Activated naive CD4-positive, alpha-beta T cell treated with anti-CD3 and anti-CD28 coated beads for 36 hours (primary cell): ENCODE measurements at regions not wholly inside any gene's neighbourhood (a gene's known extent, or its start where the extent isn't known, plus 50 kb on each side); places are given as distances from the start of the nearest gene placed in this dataset.
A peak's percentile ranks its signal among the peaks of the same experiment; 100 is the strongest.
"Not testable (repeated sequence)": the region's sequence is repeated elsewhere in the genome, so short reads cannot be mapped to it uniquely, and the experiment has no call there.

Experiments used
- CTCF ChIA-PET: fragments of 350-600 bp; sonication (Branson Sonifier 250); formaldehyde crosslinking; loops from one replicate; lab custom pipeline; 2021; ENCODE audit warnings: antibody characterized with exemption; lab: Charles Lee
- DNase-seq: peaks from one replicate; pipeline ENCODE4 v3.0.0-alpha.2; 2020
- H3K27ac Mint-ChIP-seq: one replicate; pipeline ENCODE4 v1.8.0; 2021; ENCODE audit warnings: mild to moderate bottlenecking, mixed read lengths
- H3K27me3 Mint-ChIP-seq: one replicate; pipeline ENCODE4 v1.8.0; 2021; ENCODE audit warnings: low read depth, mixed read lengths
- H3K36me3 Mint-ChIP-seq: one replicate; pipeline ENCODE4 v1.8.0; 2021; ENCODE audit warnings: low read depth, mixed read lengths
- H3K4me1 Mint-ChIP-seq: one replicate; pipeline ENCODE4 v1.8.0; 2021; ENCODE audit warnings: low read depth, mixed read lengths
- H3K4me3 Mint-ChIP-seq: one replicate; pipeline ENCODE4 v1.8.0; 2021; ENCODE audit warnings: mild to moderate bottlenecking, moderate library complexity, mixed read lengths
- H3K9me3 Mint-ChIP-seq: one replicate; pipeline ENCODE4 v1.8.0; 2021; ENCODE audit warnings: mixed read lengths
- intact Hi-C: fragments of 100-400 bp; cut with micrococcal nuclease; formaldehyde crosslinking; loops from one replicate; pipeline ENCODE4 v1.15.1; 2023

DNA sequence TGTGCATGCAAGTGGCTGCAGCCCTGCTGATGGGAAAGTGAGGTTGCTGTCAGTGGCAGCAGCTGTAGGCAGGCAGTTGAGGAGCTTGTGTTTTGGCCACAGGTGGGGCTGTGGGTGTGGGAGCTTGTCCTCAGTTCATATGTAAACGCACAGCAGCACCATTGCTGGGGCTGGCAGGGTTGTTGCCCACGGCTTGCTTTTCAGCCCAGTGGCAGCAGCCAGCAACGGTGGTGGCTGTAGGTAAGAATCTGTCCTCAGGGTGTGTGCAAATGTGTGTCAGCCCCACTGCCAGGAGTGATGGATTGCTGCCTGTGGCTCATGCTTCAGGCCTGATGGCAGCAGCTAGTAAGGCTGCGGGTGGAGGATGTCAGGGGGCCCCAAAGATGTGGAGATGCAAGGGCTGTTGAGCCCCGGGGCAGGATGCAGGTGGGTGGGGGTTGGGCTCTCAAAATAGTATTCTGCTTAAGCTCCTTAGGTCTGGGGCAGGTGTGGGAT lies 141.3 kb upstream of the THUMPD2 start:
- intact Hi-C loops: no loop called here
- no peak overlapping the region for H3K27ac Mint-ChIP-seq
- CTCF ChIA-PET: interaction anchor here (1.5 kb wide), 1 partner anchor 19 kb away, joined by 3 read pairs; no protein-coding TSS in a partner anchor
- no peaks in the 10 kb centered on the region for H3K36me3 Mint-ChIP-seq
- H3K27me3 Mint-ChIP-seq: peaks cover 2% of the 10 kb centered on the region
- peaks cover 6% of the 10 kb centered on the region for H3K4me1 Mint-ChIP-seq
- H3K4me3 Mint-ChIP-seq: peak overlapping the region; percentile 35
- H3K9me3 Mint-ChIP-seq: no peaks in the 10 kb centered on the region
- DNase-seq: peak; percentile 31

DNA sequence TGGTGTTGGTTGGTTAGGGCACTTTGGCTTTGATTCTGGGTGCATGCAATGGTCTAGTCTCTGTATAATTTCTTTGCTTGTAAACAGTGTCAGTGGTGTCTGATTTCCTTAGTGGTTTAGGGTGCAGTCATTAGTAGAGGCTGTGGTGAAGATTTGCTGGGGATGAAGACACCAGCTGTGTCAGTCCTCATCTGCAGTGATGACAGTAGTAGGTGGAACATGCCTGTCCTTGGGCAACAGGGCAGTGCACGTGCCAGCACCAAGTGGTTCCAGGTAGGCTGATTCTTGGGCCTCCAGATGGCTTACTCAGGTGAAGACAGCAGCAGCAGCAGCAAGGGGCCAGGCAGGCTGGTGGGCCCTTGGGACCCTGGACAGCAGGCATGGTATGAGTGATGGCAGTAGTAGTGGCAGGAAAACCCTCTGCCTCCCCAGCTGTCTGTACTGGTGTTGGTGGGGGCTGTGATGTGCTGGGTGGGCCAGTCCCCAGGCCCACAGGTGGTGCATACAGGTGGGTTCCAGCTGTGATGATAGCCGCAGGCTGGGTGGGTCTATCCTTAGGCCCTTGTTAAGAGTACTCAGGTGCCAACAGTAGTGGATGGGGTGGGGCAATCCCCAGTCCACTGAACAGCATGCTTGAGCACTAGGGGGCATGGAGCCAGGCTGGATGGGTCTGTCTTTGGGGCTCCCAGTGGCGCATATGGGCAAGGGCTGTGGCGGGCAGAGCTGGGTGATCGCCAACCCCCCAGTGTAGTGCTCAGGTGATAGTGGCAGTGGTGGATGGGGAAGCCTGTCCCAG lies 140.7 kb upstream of the THUMPD2 start:
- Mint-ChIP-seq H3K27ac (no peak overlapping the region), H3K27me3 (peaks cover 2% of the 10 kb centered on the region), H3K9me3 (no peaks in the 10 kb centered on the region), H3K4me1 (peaks cover 6% of the 10 kb centered on the region), H3K4me3 (peak overlapping the region; percentile 17), H3K36me3 (no peaks in the 10 kb centered on the region)
- DNase-seq: no peak
- CTCF ChIA-PET: interaction anchor here (1.2 to 1.5 kb wide), 2 partner anchors 19 to 33 kb away, joined by 3 to 4 read pairs; no protein-coding TSS in a partner anchor
- intact Hi-C loops: loop anchor here (5.0 to 10.0 kb wide), 3 partner anchors 78 to 1475 kb away; no protein-coding TSS in a partner anchor

DNA sequence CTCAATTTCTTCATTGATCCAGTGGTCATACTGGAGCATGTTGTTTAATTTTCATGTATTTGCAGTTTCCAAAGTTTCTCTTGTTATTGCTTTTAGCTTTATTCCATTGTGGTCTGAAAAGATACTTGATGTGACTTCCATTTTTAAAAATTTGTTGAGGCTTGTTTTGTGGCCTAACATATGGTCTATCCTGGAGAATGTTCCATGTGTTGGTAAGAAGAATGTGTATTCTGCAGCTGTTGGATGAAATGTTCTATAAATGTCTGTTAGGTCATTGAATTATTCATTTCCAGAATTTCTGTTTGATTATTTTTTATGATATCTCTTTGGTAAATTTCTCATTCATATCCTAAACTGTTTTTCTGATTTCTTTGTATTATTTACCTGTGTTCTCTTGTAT lies 139.8 kb upstream of the THUMPD2 start:
- Mint-ChIP-seq H3K27ac (no peak overlapping the region), H3K4me1 (peaks cover 7% of the 10 kb centered on the region), H3K9me3 (no peaks in the 10 kb centered on the region), H3K4me3 (no peak overlapping the region), H3K27me3 (peaks cover 2% of the 10 kb centered on the region), H3K36me3 (no peaks in the 10 kb centered on the region)
- no peak for DNase-seq
- intact Hi-C loops: loop anchor here (5.0 to 10.0 kb wide), 3 partner anchors 78 to 1476 kb away; no protein-coding TSS in a partner anchor
- CTCF ChIA-PET: interaction anchor here (1.2 kb wide), 1 partner anchor 34 kb away, joined by 4 read pairs; no protein-coding TSS in a partner anchor

DNA sequence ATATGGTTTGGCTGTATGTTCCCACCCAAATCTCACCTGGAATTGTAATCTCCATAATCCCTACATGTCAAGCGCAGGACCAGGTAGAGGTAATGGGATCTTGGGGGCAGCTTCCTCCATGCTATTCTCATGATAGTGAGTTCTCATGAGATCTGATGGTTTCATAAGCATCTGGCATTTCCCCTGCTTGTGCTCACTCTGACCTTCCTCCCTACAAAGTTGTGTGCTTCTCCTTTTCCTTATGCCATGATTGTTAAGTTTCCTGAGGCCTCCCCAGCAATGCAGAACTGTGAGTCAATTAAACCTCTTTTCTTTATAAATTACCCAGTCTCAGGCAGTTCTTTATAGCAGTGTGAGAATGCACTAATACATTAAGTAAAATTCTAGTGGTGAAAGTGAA lies 138.3 kb upstream of the THUMPD2 start:
- CTCF ChIA-PET, DNase-seq, H3K36me3 Mint-ChIP-seq, H3K9me3 Mint-ChIP-seq, H3K4me3 Mint-ChIP-seq, H3K27me3 Mint-ChIP-seq, H3K4me1 Mint-ChIP-seq, H3K27ac Mint-ChIP-seq: not testable (repeated sequence)
- intact Hi-C loops: loop anchor here (5.0 to 10.0 kb wide), 3 partner anchors 80 to 1477 kb away; no protein-coding TSS in a partner anchor

DNA sequence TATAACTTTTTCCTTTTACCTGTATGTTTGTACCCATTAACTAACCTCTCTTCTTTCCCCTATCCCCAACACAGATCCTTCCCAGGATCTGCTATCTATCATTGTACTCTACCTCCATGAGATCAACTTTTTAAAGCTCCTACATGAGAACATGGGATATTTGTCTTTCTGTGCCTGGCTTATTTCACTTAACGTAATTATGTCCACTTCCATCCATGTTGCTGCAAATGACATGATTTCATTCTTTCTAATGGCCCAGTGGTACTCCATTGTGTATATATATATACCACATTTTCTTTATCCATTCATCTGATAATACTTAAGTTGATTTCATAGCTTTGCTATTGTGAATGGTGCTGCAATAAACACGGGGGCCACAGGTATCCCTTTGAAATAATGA lies 135.9 kb upstream of the THUMPD2 start:
- no peak for DNase-seq
- Mint-ChIP-seq H3K27ac (no peak overlapping the region), H3K9me3 (no peaks in the 10 kb centered on the region), H3K4me3 (no peak overlapping the region), H3K36me3 (no peaks in the 10 kb centered on the region), H3K4me1 (peaks cover 5% of the 10 kb centered on the region), H3K27me3 (peaks cover 7% of the 10 kb centered on the region)
- CTCF ChIA-PET: interaction anchor here (0.6 to 3.7 kb wide), 4 partner anchors 8 to 1867 kb away, joined by 3 to 27 read pairs (median 8); no protein-coding TSS in a partner anchor
- intact Hi-C loops: loop anchor here (5.0 to 10.0 kb wide), 6 partner anchors 82 to 1480 kb away; partner anchors contain the start of gene SLC8A1

DNA sequence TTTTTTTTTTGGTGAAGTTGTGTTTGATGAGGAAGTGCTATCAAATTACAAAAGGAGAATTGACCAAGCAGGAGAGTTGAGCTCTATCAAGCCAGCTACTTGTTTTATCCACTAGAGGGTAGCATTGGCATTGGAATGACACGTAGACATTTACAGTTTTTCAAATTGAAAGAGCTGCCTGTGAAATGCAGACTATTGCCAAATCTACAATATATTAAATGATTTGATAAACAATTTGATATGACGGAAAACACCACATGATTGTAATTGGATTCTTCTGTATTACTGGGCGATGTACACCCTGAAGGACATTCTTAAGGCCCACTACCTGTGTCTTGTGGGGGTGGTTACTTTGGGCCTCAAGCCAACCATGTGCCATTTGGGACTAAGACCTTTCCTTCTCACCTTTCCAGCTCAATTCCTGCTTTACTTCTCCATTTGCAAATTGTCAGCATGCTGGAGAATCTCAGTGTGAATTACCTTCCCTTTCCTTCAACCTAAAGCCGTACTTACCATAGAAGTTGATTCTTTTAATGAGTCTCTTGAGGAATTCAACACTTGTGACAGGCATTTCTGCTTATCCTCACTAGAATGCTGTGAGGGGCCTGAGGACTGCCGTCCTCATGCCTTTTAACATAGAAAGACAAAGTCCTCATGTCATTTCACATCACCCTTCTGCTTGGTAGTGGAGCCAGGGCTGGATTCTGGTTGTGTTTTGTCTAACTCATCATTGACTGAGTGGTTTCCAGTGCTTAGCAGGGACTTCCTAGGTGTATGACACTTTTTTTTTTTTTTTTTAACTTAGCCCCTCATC lies 134.8 kb upstream of the THUMPD2 start:
- intact Hi-C loops: loop anchor here (1.0 to 10.0 kb wide), 9 partner anchors 221 to 1868 kb away; partner anchors contain the start of gene SLC8A1
- CTCF ChIA-PET: interaction anchor here (0.5 to 3.7 kb wide), 16 partner anchors 9 to 1327 kb away, joined by 3 to 27 read pairs (median 3); no protein-coding TSS in a partner anchor
- Mint-ChIP-seq H3K27me3 (peaks cover 13% of the 10 kb centered on the region), H3K36me3 (no peaks in the 10 kb centered on the region), H3K27ac (peak overlapping the region; percentile 15), H3K4me1 (peaks cover 5% of the 10 kb centered on the region), H3K4me3 (no peak overlapping the region), H3K9me3 (no peaks in the 10 kb centered on the region)
- DNase-seq: no peak

DNA sequence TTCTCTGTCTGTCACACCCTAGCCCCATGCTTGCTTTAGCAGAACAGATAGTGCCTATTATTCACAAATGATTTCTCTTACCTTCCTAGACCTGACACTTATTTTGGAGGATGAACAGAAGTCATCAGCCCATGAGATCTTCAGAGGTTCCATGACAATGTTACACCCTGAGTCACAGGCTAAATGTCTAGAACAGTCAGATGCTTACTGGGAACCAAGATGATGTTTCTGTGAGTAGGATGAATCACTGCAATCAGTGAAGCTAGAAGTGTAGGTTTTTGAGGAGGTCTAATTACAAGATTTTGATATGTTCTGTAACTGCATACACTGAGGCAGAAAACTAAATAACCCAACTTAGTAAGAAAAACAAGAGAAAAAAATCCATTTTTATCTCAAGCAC lies 123.0 kb upstream of the THUMPD2 start:
- Mint-ChIP-seq H3K36me3 (no peaks in the 10 kb centered on the region), H3K9me3 (no peaks in the 10 kb centered on the region), H3K4me1 (no peaks in the 10 kb centered on the region), H3K27ac (no peak overlapping the region), H3K4me3 (no peak overlapping the region), H3K27me3 (peaks cover 19% of the 10 kb centered on the region)
- CTCF ChIA-PET: no interaction called here
- DNase-seq: no peak
- intact Hi-C loops: loop anchor here (2.0 kb wide), 1 partner anchor 389 kb away; no protein-coding TSS in a partner anchor

DNA sequence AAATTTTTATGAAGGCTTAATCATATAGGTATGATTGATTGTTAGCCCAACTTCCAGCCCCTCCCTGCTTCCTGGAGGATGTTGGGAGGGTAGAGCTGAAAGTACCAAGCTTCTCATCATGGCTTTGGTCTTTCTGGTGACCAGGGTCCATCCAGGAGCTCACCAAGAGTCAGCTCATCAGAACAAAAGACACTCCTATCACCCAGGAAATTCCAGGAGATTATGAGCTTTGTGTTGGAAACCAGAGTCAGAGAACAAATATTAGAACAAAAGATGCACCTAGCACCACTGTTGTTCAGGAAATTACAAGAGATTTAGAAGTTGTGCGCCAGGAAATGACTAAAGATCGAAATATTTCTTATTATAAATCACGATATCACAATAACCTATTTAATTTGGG lies 119.9 kb upstream of the THUMPD2 start:
- H3K36me3 Mint-ChIP-seq: no peaks in the 10 kb centered on the region
- CTCF ChIA-PET: interaction anchor here (1.2 kb wide), 1 partner anchor 14 kb away, joined by 4 read pairs; no protein-coding TSS in a partner anchor
- no peaks in the 10 kb centered on the region for H3K9me3 Mint-ChIP-seq
- no peaks in the 10 kb centered on the region for H3K4me1 Mint-ChIP-seq
- H3K27ac Mint-ChIP-seq: no peak overlapping the region
- H3K4me3 Mint-ChIP-seq: no peak overlapping the region
- no peak for DNase-seq
- intact Hi-C loops: no loop called here
- peaks cover 8% of the 10 kb centered on the region for H3K27me3 Mint-ChIP-seq

DNA sequence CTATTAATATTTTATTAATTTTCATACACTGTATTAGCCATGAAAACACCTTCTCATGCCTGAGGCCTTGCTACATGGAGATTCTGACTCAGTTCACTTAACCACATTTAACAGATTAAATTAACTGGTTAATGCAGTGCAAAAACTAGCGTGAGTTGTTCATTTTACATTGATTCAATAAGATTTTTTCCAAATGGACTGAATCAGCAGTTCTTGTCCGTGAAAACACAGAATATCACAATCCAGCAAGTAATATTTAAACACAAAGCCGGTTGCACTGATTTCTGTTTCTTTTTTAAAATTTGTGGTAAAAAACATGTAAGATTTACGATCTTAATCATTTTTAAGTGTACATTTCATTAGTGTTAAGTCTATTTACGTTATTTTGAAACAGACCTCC lies 118.2 kb upstream of the THUMPD2 start:
- Mint-ChIP-seq H3K27ac (no peak overlapping the region), H3K4me3 (no peak overlapping the region), H3K4me1 (no peaks in the 10 kb centered on the region), H3K27me3 (peaks cover 8% of the 10 kb centered on the region), H3K9me3 (no peaks in the 10 kb centered on the region), H3K36me3 (no peaks in the 10 kb centered on the region)
- CTCF ChIA-PET: no interaction called here
- no peak for DNase-seq
- intact Hi-C loops: no loop called here

DNA sequence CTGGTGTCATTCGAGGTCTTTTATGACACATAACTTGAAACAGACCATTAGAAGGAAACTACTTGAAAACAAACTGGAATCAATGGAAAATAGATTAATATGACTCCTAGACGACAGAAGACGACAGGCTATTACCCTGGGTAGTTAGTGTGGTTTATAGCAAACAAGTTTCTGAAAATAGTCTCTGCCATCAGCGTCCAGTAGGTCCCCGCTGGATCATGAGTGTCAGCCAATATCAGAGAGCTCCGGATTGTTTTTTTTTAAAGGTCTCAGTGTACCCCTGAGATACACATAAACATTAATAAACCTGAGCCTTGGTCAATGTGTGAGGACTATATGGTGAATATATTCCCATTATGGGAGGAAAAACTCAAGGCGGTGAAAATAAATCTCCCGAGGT lies 115.0 kb upstream of the THUMPD2 start:
- H3K4me3 Mint-ChIP-seq: no peak overlapping the region
- H3K36me3 Mint-ChIP-seq: no peaks in the 10 kb centered on the region
- DNase-seq: no peak
- no peaks in the 10 kb centered on the region for H3K4me1 Mint-ChIP-seq
- no peaks in the 10 kb centered on the region for H3K9me3 Mint-ChIP-seq
- CTCF ChIA-PET: no interaction called here
- peaks cover 10% of the 10 kb centered on the region for H3K27me3 Mint-ChIP-seq
- intact Hi-C loops: no loop called here
- no peak overlapping the region for H3K27ac Mint-ChIP-seq

DNA sequence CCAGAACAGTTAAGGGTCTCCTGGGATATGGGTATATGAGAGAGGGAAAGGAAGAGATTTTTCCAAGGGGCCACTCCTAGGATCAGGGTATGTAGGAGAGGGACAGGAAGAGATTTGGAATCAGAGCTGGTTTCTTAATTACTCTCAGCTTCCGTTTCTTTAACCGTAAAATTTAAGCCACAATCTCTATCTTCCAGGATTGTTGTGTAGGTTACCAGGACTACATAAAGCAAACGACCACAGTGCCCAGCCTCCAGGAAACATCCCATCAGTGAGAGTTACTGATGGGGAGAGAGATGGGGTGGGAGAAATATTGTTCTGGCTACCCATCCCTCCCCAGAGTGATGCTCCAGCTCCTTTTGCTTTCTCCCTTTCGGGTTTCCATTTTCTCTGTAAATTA lies 114.6 kb upstream of the THUMPD2 start:
- H3K4me1 Mint-ChIP-seq: no peaks in the 10 kb centered on the region
- CTCF ChIA-PET: no interaction called here
- no peak for DNase-seq
- H3K27ac Mint-ChIP-seq: no peak overlapping the region
- intact Hi-C loops: no loop called here
- H3K9me3 Mint-ChIP-seq: no peaks in the 10 kb centered on the region
- peaks cover 10% of the 10 kb centered on the region for H3K27me3 Mint-ChIP-seq
- H3K4me3 Mint-ChIP-seq: no peak overlapping the region
- no peaks in the 10 kb centered on the region for H3K36me3 Mint-ChIP-seq

DNA sequence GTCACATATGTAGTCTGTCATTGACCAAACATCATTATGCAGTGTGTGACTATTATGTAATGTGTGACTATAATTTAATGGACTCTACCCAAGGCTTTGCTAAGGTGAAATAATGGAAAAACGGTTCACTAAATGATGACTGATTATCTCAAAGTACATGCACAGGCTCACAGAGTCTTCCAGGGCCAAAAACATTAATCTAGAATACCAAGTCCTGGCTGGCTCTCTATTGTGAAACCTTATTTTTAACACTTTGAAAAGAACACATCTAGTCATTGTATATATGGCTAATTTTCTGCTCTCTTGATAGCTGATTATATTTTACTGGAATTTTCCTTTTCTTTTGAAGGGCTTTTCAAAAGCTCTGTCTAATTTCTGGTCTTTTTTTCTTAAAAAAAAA lies 102.9 kb upstream of the THUMPD2 start:
- Mint-ChIP-seq H3K36me3 (no peaks in the 10 kb centered on the region), H3K9me3 (peaks cover 2% of the 10 kb centered on the region), H3K4me1 (no peaks in the 10 kb centered on the region), H3K27me3 (no peaks in the 10 kb centered on the region), H3K27ac (no peak overlapping the region), H3K4me3 (no peak overlapping the region)
- CTCF ChIA-PET: no interaction called here
- no peak for DNase-seq
- intact Hi-C loops: no loop called here
